HCT116 (cell line): ENCODE measurements at regions not wholly inside any gene's neighbourhood (a gene's known extent, or its start where the extent isn't known, plus 50 kb on each side); places are given as distances from the start of the nearest gene placed in this dataset.

Experiments used
- EZH2 ChIP-seq: fragments of 200-600 bp; sonication (generic); IDR thresholded peaks from 2 replicates; pipeline ENCODE4 v1.6.1; 2017; ENCODE audit warnings: antibody characterized with exemption, mixed run types
- EZH2phosphoT487 ChIP-seq: fragments of 200-600 bp; IDR thresholded peaks from 2 replicates; pipeline ENCODE4 v1.6.1; 2018; ENCODE audit warnings: antibody characterized with exemption, borderline replicate concordance
- JUND ChIP-seq: IDR thresholded peaks from 2 replicates; pipeline ENCODE4 v1.6.1; 2012
- POLR2A ChIP-seq: IDR thresholded peaks from 2 replicates; pipeline ENCODE4 v1.7.0; 2011; ENCODE audit warnings: borderline replicate concordance; ENCODE audit not compliant: insufficient read depth, insufficient read length; ENCODE audit errors: extremely low read depth
- POLR2AphosphoS5 ChIP-seq: IDR thresholded peaks from 2 replicates; pipeline ENCODE4 v1.6.1; 2011; ENCODE audit warnings: mild to moderate bottlenecking, low read depth, low read length, moderate library complexity
- ZBTB33 ChIP-seq: IDR thresholded peaks from 2 replicates; pipeline ENCODE4 v1.6.1; 2011; ENCODE audit warnings: mild to moderate bottlenecking, low read length, moderate library complexity; ENCODE audit not compliant: insufficient replicate concordance; ENCODE audit errors: extremely low read depth
- TF ChIP-seq, protein P1 (sequence below), 3 experiments: fragments of 200-600 bp in 1 of 3; sonication (generic) in 1 of 3; IDR thresholded peaks in 2 of 3; conservative IDR thresholded peaks in 1 of 3; 2 replicates each; pipeline ENCODE4 v1.5.1; 2012 to 2017; ENCODE audit warnings: low read depth in 2 of 3, low read length in 2 of 3, antibody characterized with exemption in 1 of 3, borderline replicate concordance in 1 of 3, control low read depth in 1 of 3, mild to moderate bottlenecking in 1 of 3, mixed read lengths in 1 of 3, mixed run types in 1 of 3, moderate library complexity in 1 of 3; ENCODE audit not compliant: insufficient read depth in 1 of 3
- TF ChIP-seq, protein P2 (sequence below): IDR thresholded peaks from 2 replicates; pipeline ENCODE4 v1.6.1; 2012; ENCODE audit warnings: low read depth

DNA sequence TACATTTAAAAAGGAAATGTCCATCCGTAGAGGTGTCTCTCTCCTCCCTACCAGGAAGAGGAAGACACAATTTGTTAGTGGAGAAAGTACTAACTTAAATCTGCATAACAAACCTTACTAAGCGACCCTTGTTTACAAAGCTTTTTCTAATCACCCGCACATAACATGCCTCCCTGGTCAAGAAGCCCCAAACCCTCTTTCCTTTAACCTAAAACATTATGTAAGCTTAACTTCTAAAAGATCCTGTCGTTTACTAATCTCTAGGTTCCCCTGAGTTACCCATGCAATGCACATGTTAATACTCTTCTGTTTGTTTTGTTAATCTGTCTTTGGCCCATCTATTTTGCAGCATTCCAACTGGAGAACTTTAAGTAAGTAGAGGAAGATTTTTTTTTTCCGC, 630.3 kb upstream of the NRXN1 start:
- no peak for TF ChIP-seq POLR2A
- TF ChIP-seq, protein P1, sequence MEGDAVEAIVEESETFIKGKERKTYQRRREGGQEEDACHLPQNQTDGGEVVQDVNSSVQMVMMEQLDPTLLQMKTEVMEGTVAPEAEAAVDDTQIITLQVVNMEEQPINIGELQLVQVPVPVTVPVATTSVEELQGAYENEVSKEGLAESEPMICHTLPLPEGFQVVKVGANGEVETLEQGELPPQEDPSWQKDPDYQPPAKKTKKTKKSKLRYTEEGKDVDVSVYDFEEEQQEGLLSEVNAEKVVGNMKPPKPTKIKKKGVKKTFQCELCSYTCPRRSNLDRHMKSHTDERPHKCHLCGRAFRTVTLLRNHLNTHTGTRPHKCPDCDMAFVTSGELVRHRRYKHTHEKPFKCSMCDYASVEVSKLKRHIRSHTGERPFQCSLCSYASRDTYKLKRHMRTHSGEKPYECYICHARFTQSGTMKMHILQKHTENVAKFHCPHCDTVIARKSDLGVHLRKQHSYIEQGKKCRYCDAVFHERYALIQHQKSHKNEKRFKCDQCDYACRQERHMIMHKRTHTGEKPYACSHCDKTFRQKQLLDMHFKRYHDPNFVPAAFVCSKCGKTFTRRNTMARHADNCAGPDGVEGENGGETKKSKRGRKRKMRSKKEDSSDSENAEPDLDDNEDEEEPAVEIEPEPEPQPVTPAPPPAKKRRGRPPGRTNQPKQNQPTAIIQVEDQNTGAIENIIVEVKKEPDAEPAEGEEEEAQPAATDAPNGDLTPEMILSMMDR (IDR thresholded peaks at IDR 0.05 in 2 of 3, conservative IDR thresholded peaks at IDR 0.05 in 1 of 3; ENCODE audit: borderline replicate concordance in 1 of 3, insufficient read depth in 1 of 3, low read depth in 2 of 3, low read length in 2 of 3), result no peak
- no peak for TF ChIP-seq ZBTB33
- no peak for TF ChIP-seq EZH2
- no peak for TF ChIP-seq POLR2AphosphoS5
- no peak for TF ChIP-seq EZH2phosphoT487
- TF ChIP-seq JUND, result no peak
- TF ChIP-seq, protein P2, sequence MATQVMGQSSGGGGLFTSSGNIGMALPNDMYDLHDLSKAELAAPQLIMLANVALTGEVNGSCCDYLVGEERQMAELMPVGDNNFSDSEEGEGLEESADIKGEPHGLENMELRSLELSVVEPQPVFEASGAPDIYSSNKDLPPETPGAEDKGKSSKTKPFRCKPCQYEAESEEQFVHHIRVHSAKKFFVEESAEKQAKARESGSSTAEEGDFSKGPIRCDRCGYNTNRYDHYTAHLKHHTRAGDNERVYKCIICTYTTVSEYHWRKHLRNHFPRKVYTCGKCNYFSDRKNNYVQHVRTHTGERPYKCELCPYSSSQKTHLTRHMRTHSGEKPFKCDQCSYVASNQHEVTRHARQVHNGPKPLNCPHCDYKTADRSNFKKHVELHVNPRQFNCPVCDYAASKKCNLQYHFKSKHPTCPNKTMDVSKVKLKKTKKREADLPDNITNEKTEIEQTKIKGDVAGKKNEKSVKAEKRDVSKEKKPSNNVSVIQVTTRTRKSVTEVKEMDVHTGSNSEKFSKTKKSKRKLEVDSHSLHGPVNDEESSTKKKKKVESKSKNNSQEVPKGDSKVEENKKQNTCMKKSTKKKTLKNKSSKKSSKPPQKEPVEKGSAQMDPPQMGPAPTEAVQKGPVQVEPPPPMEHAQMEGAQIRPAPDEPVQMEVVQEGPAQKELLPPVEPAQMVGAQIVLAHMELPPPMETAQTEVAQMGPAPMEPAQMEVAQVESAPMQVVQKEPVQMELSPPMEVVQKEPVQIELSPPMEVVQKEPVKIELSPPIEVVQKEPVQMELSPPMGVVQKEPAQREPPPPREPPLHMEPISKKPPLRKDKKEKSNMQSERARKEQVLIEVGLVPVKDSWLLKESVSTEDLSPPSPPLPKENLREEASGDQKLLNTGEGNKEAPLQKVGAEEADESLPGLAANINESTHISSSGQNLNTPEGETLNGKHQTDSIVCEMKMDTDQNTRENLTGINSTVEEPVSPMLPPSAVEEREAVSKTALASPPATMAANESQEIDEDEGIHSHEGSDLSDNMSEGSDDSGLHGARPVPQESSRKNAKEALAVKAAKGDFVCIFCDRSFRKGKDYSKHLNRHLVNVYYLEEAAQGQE, result no peak
